IMR-90 (cell line): ENCODE measurements at regions not wholly inside any gene's neighbourhood (a gene's known extent, or its start where the extent isn't known, plus 50 kb on each side); places are given as distances from the start of the nearest gene placed in this dataset.

Experiments
- ATAC-seq: fragments of 200-7000 bp; cut with Tn5 transposase; 2 replicates; pipeline ENCODE4 v1.9.1; 2020; ENCODE audit warnings: low read depth, mild to moderate bottlenecking, moderate library complexity
- BruUV-seq: library from RNA; stranded (reverse); fragments of 400-500 nt; replicated peaks from 2 replicates; lab custom pipeline; 2021; lab: Mats Ljungman, UMichigan
- CTCF ChIA-PET: fragments of 300-600 bp; formaldehyde crosslinking; extraction: SDS; loops from one replicate; lab custom pipeline; 2021; ENCODE audit warnings: antibody characterized with exemption; lab: Yijun Ruan, JAX
- POLR2A ChIA-PET: fragments of 300-600 bp; sonication (Branson Sonifier 250); formaldehyde crosslinking; loops from one replicate; lab custom pipeline; 2022; ENCODE audit warnings: antibody characterized with exemption; ENCODE audit not compliant: unreplicated experiment; lab: Charles Lee
- DNase-seq: peaks from one replicate; pipeline ENCODE4 v3.0.0; 2013
- H2AFZ ChIP-seq: replicated peaks from 2 replicates; pipeline ENCODE3; 2013; ENCODE audit warnings: low read length, mild to moderate bottlenecking; ENCODE audit not compliant: poor library complexity
- H2AK5ac ChIP-seq: 2 replicates; pipeline ENCODE4 v1.6.1; 2013; ENCODE audit warnings: low read depth, low read length, inconsistent platforms
- H2AK9ac ChIP-seq: replicated peaks from 2 replicates; pipeline ENCODE3; 2013; ENCODE audit warnings: mild to moderate bottlenecking, low read depth, low read length, moderate library complexity; ENCODE audit not compliant: poor library complexity
- H2BK120ac ChIP-seq: 2 replicates; pipeline ENCODE4 v1.6.1; 2013; ENCODE audit warnings: low read depth, low read length, inconsistent platforms
- H2BK15ac ChIP-seq: 3 replicates; pipeline ENCODE4 v1.6.1; 2013; ENCODE audit warnings: low read depth, low read length, inconsistent platforms
- H2BK20ac ChIP-seq: 2 replicates; pipeline ENCODE4 v1.6.1; 2013; ENCODE audit warnings: low read depth, mild to moderate bottlenecking, inconsistent platforms, low read length, moderate library complexity
- H2BK5ac ChIP-seq: 2 replicates; pipeline ENCODE4 v1.6.1; 2013; ENCODE audit warnings: mild to moderate bottlenecking, low read depth, low read length, inconsistent platforms; ENCODE audit not compliant: poor library complexity, severe bottlenecking
- H3K14ac ChIP-seq: replicated peaks from 2 replicates; pipeline ENCODE4 v1.6.1; 2013; ENCODE audit warnings: low read depth, low read length, inconsistent platforms
- H3K18ac ChIP-seq: 2 replicates; pipeline ENCODE4 v1.6.1; 2013; ENCODE audit warnings: low read depth, low read length, control low read depth
- H3K23ac ChIP-seq: 2 replicates; pipeline ENCODE4 v1.6.1; 2013; ENCODE audit warnings: low read depth, low read length, inconsistent platforms
- H3K27ac ChIP-seq: 2 replicates; pipeline ENCODE4 v1.5.1; 2013; ENCODE audit warnings: mild to moderate bottlenecking, control low read depth, low read length; ENCODE audit not compliant: insufficient read depth
- H3K27me3 ChIP-seq: 2 replicates; pipeline ENCODE4 v1.6.1; 2013; ENCODE audit warnings: low read length; ENCODE audit not compliant: control insufficient read depth, insufficient read depth
- H3K36me3 ChIP-seq: 2 replicates; pipeline ENCODE4 v1.6.1; 2013; ENCODE audit warnings: low read length, mixed read lengths; ENCODE audit not compliant: control insufficient read depth, insufficient read depth
- H3K4ac ChIP-seq: 2 replicates; pipeline ENCODE4 v1.6.1; 2013; ENCODE audit warnings: low read depth, low read length, inconsistent platforms
- H3K4me1 ChIP-seq: 2 replicates; pipeline ENCODE4 v1.6.1; 2013; ENCODE audit warnings: low read length, mixed read lengths; ENCODE audit not compliant: control insufficient read depth, insufficient read depth
- H3K4me2 ChIP-seq: 2 replicates; pipeline ENCODE4 v1.6.1; 2013; ENCODE audit warnings: low read depth, mild to moderate bottlenecking, control low read depth, low read length, moderate library complexity
- H3K4me3 ChIP-seq: 2 replicates; pipeline ENCODE4 v1.5.1; 2013; ENCODE audit warnings: low read depth, mild to moderate bottlenecking, control low read depth, low read length, moderate library complexity; ENCODE audit not compliant: insufficient read depth
- H3K56ac ChIP-seq: 2 replicates; pipeline ENCODE4 v1.6.1; 2013; ENCODE audit warnings: low read length, inconsistent platforms; ENCODE audit not compliant: insufficient read depth; ENCODE audit errors: extremely low read depth
- H3K79me1 ChIP-seq, 2 experiments: 2 replicates each; pipeline ENCODE4 v1.6.1; 2013; ENCODE audit warnings: low read length in 2 of 2, inconsistent platforms in 1 of 2, low read depth in 1 of 2
- H3K9ac ChIP-seq: 2 replicates; pipeline ENCODE4 v1.6.1; 2013; ENCODE audit warnings: low read depth, low read length, control low read depth
- H3K9me1 ChIP-seq: 2 replicates; pipeline ENCODE4 v1.6.1; 2013; ENCODE audit warnings: low read length, inconsistent platforms; ENCODE audit not compliant: insufficient read depth
- H3K9me3 ChIP-seq: 2 replicates; pipeline ENCODE4 v1.6.1; 2013; ENCODE audit warnings: low read length; ENCODE audit not compliant: control insufficient read depth, insufficient read depth
- H4K20me1 ChIP-seq: 2 replicates; pipeline ENCODE4 v1.6.1; 2013; ENCODE audit warnings: low read length, inconsistent platforms; ENCODE audit not compliant: insufficient read depth
- H4K5ac ChIP-seq: 2 replicates; pipeline ENCODE4 v1.6.1; 2013; ENCODE audit warnings: mild to moderate bottlenecking, low read depth, low read length, control low read depth
- H4K8ac ChIP-seq, 2 experiments: 2 replicates each; pipeline ENCODE4 v1.6.1; 2013; ENCODE audit warnings: low read depth in 2 of 2, low read length in 2 of 2, control low read depth in 1 of 2, inconsistent platforms in 1 of 2
- H4K91ac ChIP-seq: 2 replicates; pipeline ENCODE4 v1.6.1; 2013; ENCODE audit warnings: low read depth, low read length, inconsistent platforms; ENCODE audit not compliant: insufficient read depth
- CEBPB ChIP-seq: IDR thresholded peaks from 2 replicates; pipeline ENCODE4 v1.6.1; 2012; ENCODE audit warnings: low read depth, low read length, improper control_type of control experiment
- NFE2L2 ChIP-seq: fragments of 150-350 bp; IDR thresholded peaks from 2 replicates; pipeline ENCODE4 v1.6.1; 2016; ENCODE audit warnings: low read depth, mild to moderate bottlenecking, low read length
- WGBS, 2 experiments: methylation state at CpG; one replicate each; pipeline versions ENCODE4 v1.1.5 to v1.1.7; 2013; ENCODE audit warnings: missing lambda C conversion rate in 2 of 2; ENCODE audit not compliant: insufficient read length in 1 of 2; ENCODE audit errors: extremely low coverage in 2 of 2; 5-methylcytosine and 5-hydroxymethylcytosine counted together
- dilution Hi-C: fragments of 300-500 bp; cut with HindIII; formaldehyde crosslinking; loops from one replicate; pipeline ENCODE4 v1.14.3; 2018; ENCODE audit warnings: low sequenced_read_pairs; ENCODE audit not compliant: unreplicated experiment
- in situ Hi-C: fragments of 300-500 bp; cut with MboI; formaldehyde crosslinking; loops from 3 replicates; pipeline ENCODE4 v1.14.3; 2019; ENCODE audit warnings: low sequenced_read_pairs, inconsistent platforms, mixed read lengths
- intact Hi-C: fragments of 100-400 bp; cut with micrococcal nuclease; formaldehyde crosslinking; loops from 2 replicates; pipeline ENCODE4 v1.10.0; 2022
- TF ChIP-seq, protein P1 (sequence below): fragments of 150-350 bp; IDR thresholded peaks from 2 replicates; pipeline ENCODE4 v1.6.1; 2017; ENCODE audit warnings: mild to moderate bottlenecking, antibody characterized with exemption, low read length, low read depth

DNA sequence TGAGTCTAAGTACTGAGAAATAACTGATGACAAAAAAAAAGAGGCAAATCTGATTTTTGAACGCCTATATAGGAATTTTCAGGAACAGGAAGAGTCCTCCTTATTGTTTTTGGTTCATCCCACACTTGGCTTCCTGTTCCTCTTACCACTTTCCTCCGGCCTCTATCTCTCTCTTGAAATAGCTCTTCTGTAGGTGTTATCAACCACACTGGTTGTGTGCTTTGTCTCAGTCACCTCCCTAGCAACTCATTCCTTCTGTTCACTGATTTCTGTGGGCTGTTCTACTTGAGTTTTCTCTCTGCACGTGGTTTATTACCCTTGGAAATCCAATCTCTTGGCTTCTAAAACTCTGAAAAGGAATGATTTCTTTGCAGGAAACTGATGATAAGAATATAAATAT, 78.7 kb upstream of the C11orf87 start:
- Histone ChIP-seq H4K20me1 (no peaks in the 10 kb centered on the region), H4K91ac (no peak overlapping the region), H3K4me1 (no peaks in the 10 kb centered on the region), H3K9me1 (no peaks in the 10 kb centered on the region), H2AFZ (no peak overlapping the region), H2BK120ac (no peak overlapping the region), H3K14ac (no peak overlapping the region), H4K8ac (no peak overlapping the region), H2BK20ac (no peak overlapping the region), H3K4me2 (no peak overlapping the region), H3K56ac (no peak overlapping the region), H2BK5ac (no peak overlapping the region), H2AK9ac (no peak overlapping the region), H3K27ac (no peak overlapping the region), H3K4ac (no peak overlapping the region), H3K4me3 (no peak overlapping the region), H3K36me3 (no peaks in the 10 kb centered on the region), H3K23ac (no peak overlapping the region), H3K9me3 (no peaks in the 10 kb centered on the region), H3K9ac (no peak overlapping the region), H3K18ac (no peak overlapping the region), H3K79me1 (no peaks in the 10 kb centered on the region), H3K27me3 (no peaks in the 10 kb centered on the region), H2BK15ac (no peak overlapping the region), H4K5ac (no peak overlapping the region), H2AK5ac (no peak overlapping the region)
- ChIA-PET POLR2A (no interaction called here), CTCF (no interaction called here)
- in situ Hi-C loops: no loop called here
- no CpG with 5 or more reads among the region's 3 CpGs for WGBS, 2 experiments
- no peak for DNase-seq
- ATAC-seq: no peak
- intact Hi-C loops: no loop called here
- BruUV-seq: no TSS peak
- TF ChIP-seq NFE2L2: no peak
- TF ChIP-seq, protein P1, sequence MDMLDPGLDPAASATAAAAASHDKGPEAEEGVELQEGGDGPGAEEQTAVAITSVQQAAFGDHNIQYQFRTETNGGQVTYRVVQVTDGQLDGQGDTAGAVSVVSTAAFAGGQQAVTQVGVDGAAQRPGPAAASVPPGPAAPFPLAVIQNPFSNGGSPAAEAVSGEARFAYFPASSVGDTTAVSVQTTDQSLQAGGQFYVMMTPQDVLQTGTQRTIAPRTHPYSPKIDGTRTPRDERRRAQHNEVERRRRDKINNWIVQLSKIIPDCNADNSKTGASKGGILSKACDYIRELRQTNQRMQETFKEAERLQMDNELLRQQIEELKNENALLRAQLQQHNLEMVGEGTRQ: no peak
- TF ChIP-seq CEBPB: no peak
- dilution Hi-C loops: no loop called here
